HG02763 (cell line): ENCODE measurements at regions not wholly inside any gene's neighbourhood (a gene's known extent, or its start where the extent isn't known, plus 50 kb on each side); places are given as distances from the start of the nearest gene placed in this dataset.

Source experiments
- ATAC-seq: cut with Tn5 transposase; IDR thresholded peaks from one replicate; pipeline ENCODE4 v1.9.1; 2021; ENCODE audit warnings: mild to moderate bottlenecking, moderate library complexity; ENCODE audit not compliant: unreplicated experiment

GRCh38 chr13:30844548-30845296 is 61.3 kb upstream of the MEDAG start:
- no peak for ATAC-seq

DNA sequence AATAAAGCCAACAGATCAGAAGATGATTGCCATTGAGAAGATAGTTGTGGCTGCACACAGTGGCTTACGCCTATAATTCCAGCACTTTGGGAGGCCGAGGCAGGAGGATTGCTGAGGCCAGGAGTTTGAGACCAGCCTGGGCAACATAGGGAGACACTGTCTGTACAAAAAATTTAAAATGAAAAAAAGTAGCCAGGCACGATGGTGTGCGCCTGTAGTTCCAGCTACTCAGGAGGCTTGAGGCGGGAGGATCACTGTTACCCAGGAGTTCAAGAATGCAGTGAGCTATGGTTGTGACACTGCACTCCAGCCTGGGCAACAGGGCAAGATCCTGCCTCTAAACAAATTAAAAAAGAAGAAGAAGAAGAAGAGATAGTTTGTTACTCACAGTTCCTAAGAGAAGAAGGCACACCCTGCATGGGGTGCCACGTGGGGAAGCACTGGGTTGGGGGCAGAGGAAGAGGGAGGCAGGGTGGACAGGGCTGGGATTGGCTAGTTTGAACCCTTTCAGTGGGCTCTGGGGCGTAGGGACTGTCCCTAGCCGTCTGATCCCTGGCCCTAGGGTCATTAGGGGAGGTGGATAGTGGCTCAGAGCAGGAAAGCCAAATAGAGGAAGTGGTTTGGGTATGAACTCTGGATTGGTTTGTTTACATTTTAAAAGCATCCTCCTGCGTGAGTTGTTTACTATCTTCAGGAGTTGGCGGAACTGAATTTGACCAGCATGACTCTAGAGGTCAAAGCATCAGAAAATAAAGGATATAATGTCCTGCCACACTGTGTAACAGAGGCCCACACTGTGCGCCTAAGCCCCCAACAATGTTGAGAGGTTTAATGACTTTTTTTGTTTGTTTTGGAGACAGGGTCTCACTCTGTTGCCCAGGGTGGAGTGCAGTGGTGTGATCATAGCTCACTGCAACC is 60.5 kb upstream of the MEDAG start:
- ATAC-seq = no peak

- ATAC-seq = no peak
These were observed 59.8 kb upstream of the MEDAG start for GRCh38 chr13:30846311-30846710.

DNA sequence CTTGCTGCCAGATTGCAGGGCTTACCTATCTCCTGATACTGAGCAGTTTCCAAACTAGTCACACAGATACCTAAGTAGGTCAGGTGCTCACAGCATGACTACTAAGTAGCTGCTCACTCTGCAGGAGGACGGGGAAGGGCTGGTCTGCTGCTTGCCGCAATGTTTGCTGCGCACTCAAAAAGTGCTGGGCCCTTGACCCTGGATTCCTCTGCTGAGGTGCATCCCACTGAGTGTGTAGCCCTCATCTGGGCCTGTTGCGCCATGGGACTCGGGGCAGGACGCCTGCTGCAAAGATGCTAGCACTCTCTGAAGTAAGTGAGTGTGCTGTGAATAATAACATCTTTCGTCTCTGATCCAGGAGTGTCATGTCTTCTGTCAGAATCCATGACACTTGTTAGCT is 59.2 kb upstream of the MEDAG start:
- no peak for ATAC-seq

DNA sequence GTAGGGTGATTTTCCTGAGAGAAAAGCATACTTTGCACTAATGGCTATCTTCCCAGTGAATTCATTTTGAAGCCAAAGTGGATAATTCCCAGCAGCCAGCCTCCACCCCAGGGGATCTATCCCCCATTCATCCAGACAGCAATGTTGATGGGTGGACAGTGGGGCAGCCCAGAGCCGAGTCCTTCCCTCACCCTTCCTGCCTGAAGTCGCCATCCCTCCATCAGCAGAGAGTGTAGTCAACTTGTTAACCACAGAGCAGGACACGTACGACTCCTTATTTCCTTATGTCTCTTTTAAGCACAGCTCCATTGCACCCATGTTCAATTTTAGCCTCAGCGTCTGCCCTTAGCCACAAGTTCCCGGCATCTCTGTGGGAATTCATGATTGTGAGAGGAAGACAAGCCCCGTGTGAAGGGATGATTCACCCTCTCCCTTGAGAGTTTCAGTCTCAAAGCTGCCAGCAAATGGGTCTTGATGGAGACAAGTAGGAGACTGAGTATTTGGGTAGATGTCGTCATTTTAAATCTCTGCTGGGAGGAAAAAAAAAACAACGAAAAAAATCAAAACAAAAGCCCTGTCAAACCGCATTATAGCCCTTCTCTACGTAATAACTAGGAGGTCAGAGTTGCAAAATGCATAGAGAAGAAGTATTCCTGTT is 58.3 kb upstream of the MEDAG start:
- no peak for ATAC-seq

DNA sequence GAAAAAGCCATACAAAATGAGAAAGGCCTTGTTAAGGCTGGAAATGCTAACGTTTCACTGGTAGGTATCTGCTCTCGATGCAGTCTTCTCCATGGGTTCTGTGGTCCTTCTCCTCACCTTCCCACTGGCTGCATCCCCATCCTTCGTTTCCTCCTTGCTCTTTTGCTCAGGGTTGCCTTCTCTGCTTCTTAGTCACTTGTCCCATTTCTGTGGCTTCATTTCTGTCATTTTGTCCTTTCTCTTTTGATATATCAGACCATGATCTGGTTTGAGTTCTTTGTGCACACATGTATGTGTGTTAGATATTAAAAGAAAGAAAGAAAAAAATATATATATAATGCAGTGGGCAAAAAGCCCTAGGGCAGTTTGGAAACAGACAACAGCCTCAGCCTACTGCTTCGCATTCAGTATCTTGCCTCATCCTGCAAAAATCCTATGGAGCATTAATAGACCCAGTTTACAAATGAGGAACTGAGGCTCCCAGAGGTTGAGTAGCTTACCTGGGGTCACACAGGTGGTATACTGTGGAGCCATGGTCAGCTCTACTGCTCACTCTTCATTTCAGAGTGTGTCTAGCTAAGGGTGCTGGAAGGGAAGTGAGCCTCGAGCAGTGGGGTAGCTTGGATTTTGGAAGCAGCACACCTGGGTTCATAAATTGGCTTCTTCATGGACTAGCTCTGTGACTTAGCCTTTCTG is 57.6 kb upstream of the MEDAG start:
- ATAC-seq = no peak

DNA sequence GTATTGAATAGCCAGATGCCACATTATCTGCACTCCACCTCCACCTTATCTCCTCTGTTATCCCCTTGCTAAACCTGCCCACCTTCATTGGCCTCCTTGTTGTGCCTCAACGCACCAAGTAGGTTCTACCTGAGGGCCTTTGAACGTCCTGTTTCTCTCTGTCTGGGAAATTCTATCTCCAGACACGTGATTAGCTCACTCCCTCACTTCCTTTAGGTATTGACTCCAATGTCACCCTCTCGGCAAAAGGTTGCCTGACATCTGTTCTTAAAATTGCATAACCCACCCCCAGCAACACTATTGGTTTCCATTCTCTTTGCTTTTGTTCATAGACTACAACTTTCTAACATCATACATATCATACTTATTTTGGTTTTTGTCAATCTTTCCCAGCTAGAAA is 56.5 kb upstream of the MEDAG start:
- ATAC-seq = no peak

- ATAC-seq = no peak
These were observed 55.7 kb upstream of the MEDAG start for GRCh38 chr13:30850204-30850866.

DNA sequence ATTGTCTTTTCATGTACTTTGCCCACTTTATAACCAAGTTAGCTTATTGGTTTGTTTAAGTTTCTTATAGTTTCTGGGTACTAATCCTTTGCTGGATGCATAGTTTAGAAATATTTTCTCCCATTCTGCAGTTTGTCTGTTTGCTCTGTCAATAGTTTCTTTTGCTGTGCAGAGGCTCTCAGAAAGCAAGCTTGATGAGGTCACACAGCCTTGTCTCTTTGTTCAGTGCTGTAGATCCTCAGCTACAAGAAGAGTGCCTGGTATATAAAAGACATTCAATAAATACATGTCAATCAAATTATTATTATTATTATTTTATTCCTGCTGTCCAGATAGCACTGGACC is 55.2 kb upstream of the MEDAG start:
- ATAC-seq = no peak

DNA sequence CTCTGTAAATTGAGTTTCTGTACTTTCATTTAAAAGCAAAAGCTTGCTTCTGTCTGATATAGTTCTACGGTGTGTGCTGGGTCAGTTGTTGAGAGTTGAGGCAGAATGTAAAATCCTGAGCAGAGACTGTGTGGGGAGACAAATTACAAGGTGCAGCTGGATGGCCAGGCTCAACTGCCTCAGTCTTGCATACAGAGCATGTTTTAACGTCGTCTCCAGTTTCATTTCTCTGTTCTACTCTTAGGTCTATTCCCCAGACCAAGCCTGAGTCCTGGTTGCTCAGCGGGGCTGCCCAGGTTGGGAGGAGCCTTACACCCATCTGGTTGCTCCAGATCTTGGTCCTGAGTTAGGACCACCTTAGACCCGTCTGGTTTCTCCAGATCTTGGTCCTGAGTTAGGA is 54.4 kb upstream of the MEDAG start:
- ATAC-seq = peak; percentile 77

DNA sequence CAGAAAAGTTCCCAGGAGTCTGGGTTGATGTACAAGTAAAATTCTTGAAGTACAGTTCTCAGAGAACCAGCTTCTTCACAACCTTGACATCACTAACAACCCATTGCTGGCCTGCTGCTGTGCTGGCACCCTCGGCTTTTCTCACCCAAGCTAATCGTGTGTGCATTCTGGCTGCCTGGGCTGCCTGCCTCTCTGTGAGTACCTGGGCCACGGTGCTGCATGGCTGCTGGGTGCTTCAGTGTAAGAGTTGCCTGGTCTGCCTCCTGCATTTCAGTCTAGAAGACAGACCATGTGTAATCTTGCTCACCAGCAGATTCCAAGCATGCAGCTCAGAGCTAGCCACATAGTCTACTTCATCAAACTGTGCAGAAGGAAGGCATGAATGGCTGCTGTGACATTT is 50.5 kb upstream of the MEDAG start:
- ATAC-seq = no peak

DNA sequence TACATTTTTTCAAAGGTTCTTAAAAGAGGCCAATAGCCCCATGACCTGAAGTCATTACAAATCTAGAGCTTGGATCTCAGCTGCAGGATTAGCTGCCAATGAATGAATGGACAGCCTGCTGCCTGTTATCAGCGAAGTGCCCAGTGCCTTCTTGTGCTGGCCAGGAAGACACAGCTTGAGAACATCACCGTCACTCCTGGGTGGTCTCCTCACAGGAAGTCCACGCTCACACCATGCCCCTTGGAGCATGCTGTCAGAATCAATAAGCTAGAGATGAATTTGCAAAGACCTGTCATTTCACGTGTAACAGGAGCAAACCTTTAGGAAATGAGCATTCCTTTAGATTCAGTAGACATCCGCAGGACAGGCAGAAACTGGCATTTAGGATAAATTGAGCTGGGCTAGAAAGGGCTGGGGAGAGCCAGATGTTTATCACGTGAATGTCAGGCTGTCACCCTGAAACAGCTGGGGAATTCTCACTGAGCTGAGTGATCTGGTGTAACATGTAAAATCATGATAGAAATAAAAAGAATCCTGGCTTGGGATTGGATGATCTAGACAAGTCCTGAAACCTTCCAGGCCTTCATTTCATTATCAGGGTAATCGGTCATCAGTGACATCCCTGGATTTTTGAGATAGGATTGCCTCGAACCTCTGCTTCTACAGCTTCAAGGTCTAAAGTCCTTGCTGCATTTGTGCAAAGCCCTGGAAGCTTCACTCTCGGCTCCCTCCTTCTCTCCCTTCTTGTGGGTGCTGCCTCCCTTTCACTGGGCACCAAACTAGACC is 49.9 kb upstream of the MEDAG start:
- no peak for ATAC-seq
